HEK293 (cell line): ENCODE measurements at regions not wholly inside any gene's neighbourhood (a gene's known extent, or its start where the extent isn't known, plus 50 kb on each side); places are given as distances from the start of the nearest gene placed in this dataset.
"Not testable (repeated sequence)": the region's sequence is repeated elsewhere in the genome, so short reads cannot be mapped to it uniquely, and the experiment has no call there.

ENCODE experiments used
- CTCF ChIA-PET: fragments of 350-600 bp; formaldehyde crosslinking; extraction: SDS; loops from one replicate; lab custom pipeline; 2021; ENCODE audit warnings: antibody characterized with exemption; lab: Yijun Ruan, JAX
- POLR2A ChIA-PET: fragments of 300-600 bp; formaldehyde crosslinking; extraction: SDS; loops from one replicate; lab custom pipeline; 2020; ENCODE audit warnings: antibody characterized with exemption, inconsistent platforms; lab: Yijun Ruan, JAX
- H3K27ac ChIP-seq: fragments of 200-500 bp; sonication (Bioruptor generic); 2 replicates; pipeline ENCODE4 v1.5.1; 2014; ENCODE audit warnings: low read depth, low read length, control low read depth, inconsistent platforms; ENCODE audit errors: extremely low read depth
- H3K36me3 ChIP-seq, 2 experiments: fragments of 200-500 bp in 1 of 2; sonication (Bioruptor generic) in 1 of 2; 1 replicate in 1 of 2; 2 replicates in 1 of 2; pipeline ENCODE4 v1.5.1; 2014 to 2017; ENCODE audit warnings: inconsistent platforms in 2 of 2, low read length in 2 of 2; ENCODE audit not compliant: control insufficient read depth in 2 of 2, insufficient read depth in 1 of 2
- H3K4me1 ChIP-seq: fragments of 200-500 bp; sonication (Bioruptor generic); 2 replicates; pipeline ENCODE4 v1.5.1; 2014; ENCODE audit warnings: mild to moderate bottlenecking, low read length, inconsistent platforms; ENCODE audit not compliant: control insufficient read depth, insufficient read depth
- H3K4me3 ChIP-seq: 2 replicates; pipeline ENCODE4 v1.5.1; 2011; ENCODE audit warnings: low read depth, mild to moderate bottlenecking, control low read depth, low read length, moderate library complexity
- H3K9me3 ChIP-seq: fragments of 200-500 bp; sonication (Bioruptor generic); 2 replicates; pipeline ENCODE4 v1.5.1; 2014; ENCODE audit warnings: low read depth, low read length, inconsistent platforms; ENCODE audit not compliant: control insufficient read depth, insufficient read depth
- GLIS1 ChIP-seq: fragments of 450-650 bp; formaldehyde crosslinking; IDR thresholded peaks from 2 replicates; pipeline ENCODE4 v1.5.1; 2016; ENCODE audit warnings: missing biosample characterization, missing genetic modification characterization
- MEIS1 ChIP-seq: sonication (generic); formaldehyde crosslinking; IDR thresholded peaks from 2 replicates; pipeline ENCODE4 v1.8.1; 2022; ENCODE audit warnings: missing genetic modification reagents, mild to moderate bottlenecking, borderline replicate concordance
- SALL2 ChIP-seq: fragments of 450-650 bp; formaldehyde crosslinking; IDR thresholded peaks from 2 replicates; pipeline ENCODE4 v1.5.0; 2017; ENCODE audit warnings: missing biosample characterization, mild to moderate bottlenecking, missing genetic modification characterization, borderline replicate concordance
- ZEB2 ChIP-seq: fragments of 450-650 bp; formaldehyde crosslinking; IDR thresholded peaks from 2 replicates; pipeline ENCODE4 v1.5.1; 2016; ENCODE audit warnings: missing biosample characterization, missing genetic modification characterization
- ZNF133 ChIP-seq: fragments of 450-650 bp; formaldehyde crosslinking; IDR thresholded peaks from 2 replicates; pipeline ENCODE4 v1.5.1; 2016; ENCODE audit warnings: missing biosample characterization, missing genetic modification characterization
- ZNF426 ChIP-seq: fragments of 450-650 bp; formaldehyde crosslinking; IDR thresholded peaks from 2 replicates; pipeline ENCODE4 v1.5.1; 2017; ENCODE audit warnings: missing biosample characterization, missing genetic modification characterization, mild to moderate bottlenecking, inconsistent platforms, moderate library complexity
- ZNF433 ChIP-seq: fragments of 450-650 bp; formaldehyde crosslinking; IDR thresholded peaks from 2 replicates; pipeline ENCODE4 v1.5.1; 2016; ENCODE audit warnings: missing biosample characterization, missing genetic modification characterization, low read depth
- ZNF501 ChIP-seq: fragments of 450-650 bp; formaldehyde crosslinking; IDR thresholded peaks from 2 replicates; pipeline ENCODE4 v1.5.1; 2016; ENCODE audit warnings: missing biosample characterization, missing genetic modification characterization
- ZNF521 ChIP-seq: fragments of 450-650 bp; formaldehyde crosslinking; IDR thresholded peaks from 2 replicates; pipeline ENCODE4 v1.5.1; 2017; ENCODE audit warnings: missing biosample characterization, mild to moderate bottlenecking, missing genetic modification characterization
- ZNF544 ChIP-seq: fragments of 450-650 bp; formaldehyde crosslinking; IDR thresholded peaks from 2 replicates; pipeline ENCODE4 v1.5.0; 2017; ENCODE audit warnings: missing biosample characterization, missing genetic modification characterization
- ZNF600 ChIP-seq: fragments of 450-650 bp; formaldehyde crosslinking; IDR thresholded peaks from 2 replicates; pipeline ENCODE4 v1.5.1; 2016; ENCODE audit warnings: missing biosample characterization, missing genetic modification characterization
- ZNF707 ChIP-seq: fragments of 450-650 bp; formaldehyde crosslinking; IDR thresholded peaks from 2 replicates; pipeline ENCODE4 v1.5.1; 2016; ENCODE audit warnings: missing biosample characterization, missing genetic modification characterization
- ZNF776 ChIP-seq: fragments of 450-650 bp; formaldehyde crosslinking; IDR thresholded peaks from 2 replicates; pipeline ENCODE4 v1.5.0; 2017; ENCODE audit warnings: missing biosample characterization, missing genetic modification characterization, borderline replicate concordance
- TF ChIP-seq, protein P1 (sequence below): fragments of 450-650 bp; IDR thresholded peaks from 2 replicates; pipeline ENCODE4 v1.5.1; 2018; ENCODE audit warnings: missing biosample characterization, missing genetic modification characterization
- TF ChIP-seq, protein P2 (sequence below): fragments of 450-650 bp; formaldehyde crosslinking; IDR thresholded peaks from 2 replicates; pipeline ENCODE4 v1.5.1; 2016; ENCODE audit warnings: missing biosample characterization, missing genetic modification characterization, low read depth
- TF ChIP-seq, protein P3 (sequence below): fragments of 450-650 bp; formaldehyde crosslinking; IDR thresholded peaks from 2 replicates; pipeline ENCODE4; 2016; ENCODE audit warnings: missing biosample characterization, missing genetic modification characterization
- TF ChIP-seq, protein P4 (sequence below): fragments of 450-650 bp; formaldehyde crosslinking; IDR thresholded peaks from 2 replicates; pipeline ENCODE4 v1.5.1; 2017; ENCODE audit warnings: missing biosample characterization, missing genetic modification characterization
- TF ChIP-seq, protein P5 (sequence below): fragments of 450-650 bp; formaldehyde crosslinking; IDR thresholded peaks from 2 replicates; pipeline ENCODE4 v1.5.1; 2016; ENCODE audit warnings: missing biosample characterization, missing genetic modification characterization

DNA sequence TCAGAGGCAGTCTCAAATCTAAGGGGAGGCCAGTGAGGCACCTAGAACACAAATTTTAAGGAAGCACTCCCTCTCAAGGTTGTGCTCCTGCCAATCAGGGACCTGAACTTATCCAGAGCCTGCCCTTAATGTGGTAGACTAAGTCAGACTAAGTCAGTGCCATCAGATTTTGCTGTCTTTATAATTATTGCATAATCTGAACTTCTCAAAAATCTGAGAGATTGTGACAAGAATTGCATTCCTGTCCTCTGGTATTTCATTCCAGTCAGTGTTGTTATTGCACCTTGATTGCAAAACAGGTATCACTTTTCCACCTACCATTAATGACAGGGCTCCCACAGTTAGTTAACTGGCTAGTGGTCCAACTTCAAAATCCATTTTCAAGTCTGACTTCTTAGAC is 197.1 kb upstream of the HCN1 start:
- no peaks in the 10 kb centered on the region for H3K36me3 ChIP-seq
- no peaks in the 10 kb centered on the region for H3K4me1 ChIP-seq
- ChIA-PET CTCF (no interaction called here), POLR2A (no interaction called here)
- no peaks in the 10 kb centered on the region; the same call in 1 of the 2 replicates for H3K9me3 ChIP-seq
- no peak for TF ChIP-seq ZNF776 (tag by site-specific recombination)
- TF ChIP-seq, protein P1, sequence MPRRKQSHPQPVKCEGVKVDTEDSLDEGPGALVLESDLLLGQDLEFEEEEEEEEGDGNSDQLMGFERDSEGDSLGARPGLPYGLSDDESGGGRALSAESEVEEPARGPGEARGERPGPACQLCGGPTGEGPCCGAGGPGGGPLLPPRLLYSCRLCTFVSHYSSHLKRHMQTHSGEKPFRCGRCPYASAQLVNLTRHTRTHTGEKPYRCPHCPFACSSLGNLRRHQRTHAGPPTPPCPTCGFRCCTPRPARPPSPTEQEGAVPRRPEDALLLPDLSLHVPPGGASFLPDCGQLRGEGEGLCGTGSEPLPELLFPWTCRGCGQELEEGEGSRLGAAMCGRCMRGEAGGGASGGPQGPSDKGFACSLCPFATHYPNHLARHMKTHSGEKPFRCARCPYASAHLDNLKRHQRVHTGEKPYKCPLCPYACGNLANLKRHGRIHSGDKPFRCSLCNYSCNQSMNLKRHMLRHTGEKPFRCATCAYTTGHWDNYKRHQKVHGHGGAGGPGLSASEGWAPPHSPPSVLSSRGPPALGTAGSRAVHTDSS (tag by site-specific recombination): no peak
- H3K27ac ChIP-seq: no peak overlapping the region
- H3K4me3 ChIP-seq: no peak overlapping the region

DNA sequence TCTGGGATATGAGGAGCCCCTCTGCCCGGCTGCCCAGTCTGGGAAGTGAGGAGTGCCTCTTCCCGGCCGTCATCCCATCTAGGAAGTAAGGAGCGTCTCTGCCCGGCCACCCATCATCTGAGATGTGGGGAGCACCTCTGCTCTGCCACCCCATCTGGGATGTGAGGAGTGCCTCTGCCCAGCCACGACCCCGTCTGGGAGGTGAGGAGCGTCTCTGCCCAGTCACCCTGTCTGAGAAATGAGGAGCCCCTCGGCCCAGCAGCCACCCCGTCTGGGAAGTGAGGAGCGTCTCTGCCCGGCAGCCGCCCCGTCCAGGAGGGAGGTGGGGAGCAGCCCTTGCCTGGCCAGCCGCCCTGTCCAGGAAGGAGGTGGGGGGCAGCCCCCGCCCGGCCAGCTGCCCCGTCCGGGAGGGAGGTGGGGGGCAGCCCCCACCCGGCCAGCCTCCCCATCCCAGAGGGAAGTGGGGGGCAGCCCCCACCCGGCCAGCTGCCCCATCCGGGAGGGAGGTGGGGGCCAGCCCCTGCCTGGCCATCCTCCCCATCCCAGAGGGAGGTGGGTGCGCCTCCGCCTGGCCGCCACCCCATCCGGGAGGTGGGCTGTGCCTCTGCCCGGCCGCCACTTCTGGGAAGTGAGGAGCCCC is 194.4 kb upstream of the HCN1 start:
- H3K36me3 ChIP-seq, H3K27ac ChIP-seq, POLR2A ChIA-PET, H3K4me3 ChIP-seq, H3K4me1 ChIP-seq, H3K9me3 ChIP-seq: not testable (repeated sequence)
- CTCF ChIA-PET: interaction anchor here (0.6 kb wide), 1 partner anchor 27 kb away, joined by 8 read pairs; no protein-coding TSS in a partner anchor

DNA sequence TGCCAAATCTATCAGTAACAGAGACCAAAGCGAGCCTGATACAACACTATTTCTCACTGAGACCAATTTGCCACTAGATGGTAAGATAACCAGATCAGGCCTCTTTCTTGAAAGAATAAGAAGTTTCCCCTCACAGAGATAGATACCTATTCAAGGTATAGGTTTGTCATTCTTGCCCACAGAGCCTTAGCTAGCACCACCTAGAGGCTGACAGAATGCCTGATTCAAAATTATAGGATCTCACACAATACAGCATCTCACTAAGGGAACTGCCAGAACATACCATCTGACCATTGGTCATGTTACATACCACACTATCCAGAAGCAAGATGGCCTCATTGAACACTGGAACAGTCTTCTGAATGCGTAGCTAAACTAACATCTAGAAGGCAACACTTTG is 166.6 kb upstream of the HCN1 start:
- CTCF ChIA-PET: interaction anchor here (0.6 kb wide), 1 partner anchor 971 kb away, joined by 3 read pairs; no protein-coding TSS in a partner anchor
- no peak overlapping the region for H3K27ac ChIP-seq
- no peaks in the 10 kb centered on the region for H3K4me1 ChIP-seq
- TF ChIP-seq ZEB2 (tag by site-specific recombination) (no peak), ZNF433 (tag by site-specific recombination) (no peak), ZNF707 (no peak), SALL2 (tag by site-specific recombination) (no peak), ZNF501 (no peak), ZNF600 (tag by site-specific recombination) (no peak), ZNF133 (tag by site-specific recombination) (no peak)
- TF ChIP-seq, protein P2, sequence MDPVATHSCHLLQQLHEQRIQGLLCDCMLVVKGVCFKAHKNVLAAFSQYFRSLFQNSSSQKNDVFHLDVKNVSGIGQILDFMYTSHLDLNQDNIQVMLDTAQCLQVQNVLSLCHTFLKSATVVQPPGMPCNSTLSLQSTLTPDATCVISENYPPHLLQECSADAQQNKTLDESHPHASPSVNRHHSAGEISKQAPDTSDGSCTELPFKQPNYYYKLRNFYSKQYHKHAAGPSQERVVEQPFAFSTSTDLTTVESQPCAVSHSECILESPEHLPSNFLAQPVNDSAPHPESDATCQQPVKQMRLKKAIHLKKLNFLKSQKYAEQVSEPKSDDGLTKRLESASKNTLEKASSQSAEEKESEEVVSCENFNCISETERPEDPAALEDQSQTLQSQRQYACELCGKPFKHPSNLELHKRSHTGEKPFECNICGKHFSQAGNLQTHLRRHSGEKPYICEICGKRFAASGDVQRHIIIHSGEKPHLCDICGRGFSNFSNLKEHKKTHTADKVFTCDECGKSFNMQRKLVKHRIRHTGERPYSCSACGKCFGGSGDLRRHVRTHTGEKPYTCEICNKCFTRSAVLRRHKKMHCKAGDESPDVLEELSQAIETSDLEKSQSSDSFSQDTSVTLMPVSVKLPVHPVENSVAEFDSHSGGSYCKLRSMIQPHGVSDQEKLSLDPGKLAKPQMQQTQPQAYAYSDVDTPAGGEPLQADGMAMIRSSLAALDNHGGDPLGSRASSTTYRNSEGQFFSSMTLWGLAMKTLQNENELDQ: no peak
- TF ChIP-seq, protein P3, sequence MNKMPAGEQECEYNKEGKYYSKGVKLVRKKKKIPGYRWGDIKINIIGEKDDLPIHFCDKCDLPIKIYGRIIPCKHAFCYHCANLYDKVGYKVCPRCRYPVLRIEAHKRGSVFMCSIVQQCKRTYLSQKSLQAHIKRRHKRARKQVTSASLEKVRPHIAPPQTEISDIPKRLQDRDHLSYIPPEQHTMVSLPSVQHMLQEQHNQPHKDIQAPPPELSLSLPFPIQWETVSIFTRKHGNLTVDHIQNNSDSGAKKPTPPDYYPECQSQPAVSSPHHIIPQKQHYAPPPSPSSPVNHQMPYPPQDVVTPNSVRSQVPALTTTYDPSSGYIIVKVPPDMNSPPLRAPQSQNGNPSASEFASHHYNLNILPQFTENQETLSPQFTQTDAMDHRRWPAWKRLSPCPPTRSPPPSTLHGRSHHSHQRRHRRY (tag by site-specific recombination): no peak
- TF ChIP-seq, all 188 proteins: peak for 0
- POLR2A ChIA-PET: no interaction called here
- H3K36me3 ChIP-seq: no peaks in the 10 kb centered on the region
- H3K4me3 ChIP-seq: no peak overlapping the region
- H3K9me3 ChIP-seq: no peaks in the 10 kb centered on the region; the same call in 1 of the 2 replicates

DNA sequence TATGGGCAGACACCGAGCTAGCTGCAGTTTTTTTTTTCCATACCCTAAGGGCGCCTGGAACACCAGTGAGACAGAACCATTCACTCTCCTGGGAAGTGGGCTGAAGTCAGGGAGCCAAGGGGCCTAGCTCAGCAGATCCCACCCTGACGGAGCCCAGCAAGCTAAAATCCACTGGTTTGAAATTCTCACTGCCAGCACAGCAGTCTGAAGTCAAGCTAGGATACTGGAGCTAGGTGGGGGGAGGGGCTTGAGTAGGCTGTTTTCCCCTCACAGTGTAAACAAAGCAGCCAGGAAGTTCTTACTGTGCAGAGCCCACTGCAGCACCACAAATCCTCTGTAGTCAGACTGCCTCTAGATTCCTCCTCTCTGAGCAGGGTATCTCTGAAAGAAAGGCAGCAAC is 151.7 kb upstream of the HCN1 start:
- Histone ChIP-seq H3K36me3 (no peaks in the 10 kb centered on the region), H3K4me1 (no peaks in the 10 kb centered on the region), H3K27ac (no peak overlapping the region), H3K4me3 (no peak overlapping the region), H3K9me3 (no peaks in the 10 kb centered on the region)
- ChIA-PET CTCF (no interaction called here), POLR2A (no interaction called here)
- TF ChIP-seq, protein P4, sequence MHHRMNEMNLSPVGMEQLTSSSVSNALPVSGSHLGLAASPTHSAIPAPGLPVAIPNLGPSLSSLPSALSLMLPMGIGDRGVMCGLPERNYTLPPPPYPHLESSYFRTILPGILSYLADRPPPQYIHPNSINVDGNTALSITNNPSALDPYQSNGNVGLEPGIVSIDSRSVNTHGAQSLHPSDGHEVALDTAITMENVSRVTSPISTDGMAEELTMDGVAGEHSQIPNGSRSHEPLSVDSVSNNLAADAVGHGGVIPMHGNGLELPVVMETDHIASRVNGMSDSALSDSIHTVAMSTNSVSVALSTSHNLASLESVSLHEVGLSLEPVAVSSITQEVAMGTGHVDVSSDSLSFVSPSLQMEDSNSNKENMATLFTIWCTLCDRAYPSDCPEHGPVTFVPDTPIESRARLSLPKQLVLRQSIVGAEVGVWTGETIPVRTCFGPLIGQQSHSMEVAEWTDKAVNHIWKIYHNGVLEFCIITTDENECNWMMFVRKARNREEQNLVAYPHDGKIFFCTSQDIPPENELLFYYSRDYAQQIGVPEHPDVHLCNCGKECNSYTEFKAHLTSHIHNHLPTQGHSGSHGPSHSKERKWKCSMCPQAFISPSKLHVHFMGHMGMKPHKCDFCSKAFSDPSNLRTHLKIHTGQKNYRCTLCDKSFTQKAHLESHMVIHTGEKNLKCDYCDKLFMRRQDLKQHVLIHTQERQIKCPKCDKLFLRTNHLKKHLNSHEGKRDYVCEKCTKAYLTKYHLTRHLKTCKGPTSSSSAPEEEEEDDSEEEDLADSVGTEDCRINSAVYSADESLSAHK (tag by site-specific recombination): no peak
- TF ChIP-seq ZNF426 (tag by site-specific recombination) (no peak), ZNF521 (tag by site-specific recombination) (no peak), ZNF544 (tag by site-specific recombination) (no peak), MEIS1 (no peak), GLIS1 (tag by site-specific recombination) (no peak)
- TF ChIP-seq, protein P5, sequence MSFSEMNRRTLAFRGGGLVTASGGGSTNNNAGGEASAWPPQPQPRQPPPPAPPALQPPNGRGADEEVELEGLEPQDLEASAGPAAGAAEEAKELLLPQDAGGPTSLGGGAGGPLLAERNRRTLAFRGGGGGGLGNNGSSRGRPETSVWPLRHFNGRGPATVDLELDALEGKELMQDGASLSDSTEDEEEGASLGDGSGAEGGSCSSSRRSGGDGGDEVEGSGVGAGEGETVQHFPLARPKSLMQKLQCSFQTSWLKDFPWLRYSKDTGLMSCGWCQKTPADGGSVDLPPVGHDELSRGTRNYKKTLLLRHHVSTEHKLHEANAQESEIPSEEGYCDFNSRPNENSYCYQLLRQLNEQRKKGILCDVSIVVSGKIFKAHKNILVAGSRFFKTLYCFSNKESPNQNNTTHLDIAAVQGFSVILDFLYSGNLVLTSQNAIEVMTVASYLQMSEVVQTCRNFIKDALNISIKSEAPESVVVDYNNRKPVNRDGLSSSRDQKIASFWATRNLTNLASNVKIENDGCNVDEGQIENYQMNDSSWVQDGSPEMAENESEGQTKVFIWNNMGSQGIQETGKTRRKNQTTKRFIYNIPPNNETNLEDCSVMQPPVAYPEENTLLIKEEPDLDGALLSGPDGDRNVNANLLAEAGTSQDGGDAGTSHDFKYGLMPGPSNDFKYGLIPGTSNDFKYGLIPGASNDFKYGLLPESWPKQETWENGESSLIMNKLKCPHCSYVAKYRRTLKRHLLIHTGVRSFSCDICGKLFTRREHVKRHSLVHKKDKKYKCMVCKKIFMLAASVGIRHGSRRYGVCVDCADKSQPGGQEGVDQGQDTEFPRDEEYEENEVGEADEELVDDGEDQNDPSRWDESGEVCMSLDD (tag by site-specific recombination): no peak
